ENCODE measurements at regions not wholly inside any gene's neighbourhood (a gene's known extent, or its start where the extent isn't known, plus 50 kb on each side); places are given as distances from the start of the nearest gene placed in this dataset.

DNA sequence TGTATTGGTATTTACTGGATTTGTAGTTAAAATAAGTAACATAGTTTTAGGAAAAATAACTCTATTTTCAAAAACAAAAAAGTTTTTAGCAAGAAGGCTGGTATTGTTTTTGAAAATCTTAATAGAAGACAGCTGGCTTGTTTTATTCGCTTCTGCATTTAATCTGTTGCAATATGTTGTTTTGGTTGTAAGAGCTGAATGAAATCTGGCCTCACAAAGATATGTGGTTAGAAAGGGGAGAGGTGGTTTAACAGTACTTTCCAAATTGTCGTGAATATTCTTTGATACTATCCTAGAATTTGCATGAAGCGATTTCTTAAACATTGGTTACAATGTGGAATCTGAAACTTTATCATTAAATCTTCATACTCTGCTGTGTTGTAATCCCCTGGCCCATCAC is 355.9 kb upstream of the FZD8 start:
- TF ChIP-seq EZH2 (optimal IDR thresholded peaks at IDR 0.05; ENCODE audit: low read depth, low read length), result no peak
- TF ChIP-seq, protein P1, sequence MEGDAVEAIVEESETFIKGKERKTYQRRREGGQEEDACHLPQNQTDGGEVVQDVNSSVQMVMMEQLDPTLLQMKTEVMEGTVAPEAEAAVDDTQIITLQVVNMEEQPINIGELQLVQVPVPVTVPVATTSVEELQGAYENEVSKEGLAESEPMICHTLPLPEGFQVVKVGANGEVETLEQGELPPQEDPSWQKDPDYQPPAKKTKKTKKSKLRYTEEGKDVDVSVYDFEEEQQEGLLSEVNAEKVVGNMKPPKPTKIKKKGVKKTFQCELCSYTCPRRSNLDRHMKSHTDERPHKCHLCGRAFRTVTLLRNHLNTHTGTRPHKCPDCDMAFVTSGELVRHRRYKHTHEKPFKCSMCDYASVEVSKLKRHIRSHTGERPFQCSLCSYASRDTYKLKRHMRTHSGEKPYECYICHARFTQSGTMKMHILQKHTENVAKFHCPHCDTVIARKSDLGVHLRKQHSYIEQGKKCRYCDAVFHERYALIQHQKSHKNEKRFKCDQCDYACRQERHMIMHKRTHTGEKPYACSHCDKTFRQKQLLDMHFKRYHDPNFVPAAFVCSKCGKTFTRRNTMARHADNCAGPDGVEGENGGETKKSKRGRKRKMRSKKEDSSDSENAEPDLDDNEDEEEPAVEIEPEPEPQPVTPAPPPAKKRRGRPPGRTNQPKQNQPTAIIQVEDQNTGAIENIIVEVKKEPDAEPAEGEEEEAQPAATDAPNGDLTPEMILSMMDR (IDR thresholded peaks at IDR 0.05; ENCODE audit: low read length), result no peak

Data from MM.1S (cell line).